ENCODE measurements at regions not wholly inside any gene's neighbourhood (a gene's known extent, or its start where the extent isn't known, plus 50 kb on each side); places are given as distances from the start of the nearest gene placed in this dataset.

- TF ChIP-seq RFX5 (IDR thresholded peaks at IDR 0.05; ENCODE audit: low read length) = no peak
- TF ChIP-seq EP300 (IDR thresholded peaks at IDR 0.05; ENCODE audit: borderline replicate concordance in 1 of 2, low read depth in 1 of 2, low read length in 1 of 2) = no peak
- no peak for TF ChIP-seq CTCF (IDR thresholded peaks at IDR 0.05)
- TF ChIP-seq POLR2AphosphoS5 (IDR thresholded peaks at IDR 0.05; ENCODE audit: low read depth, low read length) = no peak
- TF ChIP-seq GABPA (IDR thresholded peaks at IDR 0.05; ENCODE audit: low read depth) = no peak
- no peak for TF ChIP-seq ZBTB33 (IDR thresholded peaks at IDR 0.05; ENCODE audit: borderline replicate concordance, low read depth)
- no peak for TF ChIP-seq JUND (IDR thresholded peaks at IDR 0.05)
- no peak for TF ChIP-seq FOXM1 (IDR thresholded peaks at IDR 0.05; ENCODE audit: low read depth)
- no peak for TF ChIP-seq EZH2phosphoT487 (IDR thresholded peaks at IDR 0.05; ENCODE audit: borderline replicate concordance, low read depth)
- no peak for TF ChIP-seq FOXJ3 (CRISPR knock-in tag; IDR thresholded peaks at IDR 0.05)
Observed at GRCh38 chr1:222904451-222904850, 89.6 kb downstream of the DISP1 start.
